NOMO-1 treated with DMSO at 0.1 percent for 48 hours (cell line): ENCODE measurements at regions not wholly inside any gene's neighbourhood (a gene's known extent, or its start where the extent isn't known, plus 50 kb on each side); places are given as distances from the start of the nearest gene placed in this dataset.
"Not testable (repeated sequence)": the region's sequence is repeated elsewhere in the genome, so short reads cannot be mapped to it uniquely, and the experiment has no call there.

Experiments used
- DNase-seq: peaks from one replicate; lab custom pipeline; 2025; ENCODE audit not compliant: unreplicated experiment; lab: John Stamatoyannopoulos, UW

- DNase-seq, result no peak
Observed at GRCh38 chr10:50997461-50997860, 76.8 kb upstream of the PRKG1 start.

GRCh38 chr10:50999163-50999562, 75.1 kb upstream of the PRKG1 start:
- no peak for DNase-seq

GRCh38 chr10:51000164-51000563, 74.1 kb upstream of the PRKG1 start:
- DNase-seq, result no peak

- DNase-seq, result no peak
Observed at GRCh38 chr10:51000976-51001375, 73.3 kb upstream of the PRKG1 start.

GRCh38 chr10:51001587-51001986, 72.7 kb upstream of the PRKG1 start:
- peak; percentile 2 for DNase-seq

GRCh38 chr10:51002469-51002868, 71.8 kb upstream of the PRKG1 start:
- no peak for DNase-seq

GRCh38 chr10:51004776-51005175, 69.5 kb upstream of the PRKG1 start:
- no peak for DNase-seq

GRCh38 chr10:51005551-51005950, 68.7 kb upstream of the PRKG1 start:
- no peak for DNase-seq

- no peak for DNase-seq
Observed at GRCh38 chr10:51006686-51007085, 67.6 kb upstream of the PRKG1 start.

- no peak for DNase-seq
Observed at GRCh38 chr10:51007781-51008180, 66.5 kb upstream of the PRKG1 start.

GRCh38 chr10:51008346-51008745, 65.9 kb upstream of the PRKG1 start:
- DNase-seq, result no peak

- DNase-seq, result peak; percentile 9
Observed at GRCh38 chr10:51010977-51011376, 63.3 kb upstream of the PRKG1 start.

- no peak for DNase-seq
Observed at GRCh38 chr10:51012073-51012472, 62.2 kb upstream of the PRKG1 start.

- DNase-seq, result no peak
Observed at GRCh38 chr10:51014680-51015389, 59.5 kb upstream of the PRKG1 start.

- DNase-seq, result not testable (repeated sequence)
Observed at GRCh38 chr10:51015390-51015754, 58.9 kb upstream of the PRKG1 start.

- DNase-seq, result no peak
Observed at GRCh38 chr10:51020200-51020599, 54.1 kb upstream of the PRKG1 start.

GRCh38 chr10:51022933-51023585, 51.2 kb upstream of the PRKG1 start:
- DNase-seq, result no peak

GRCh38 chr10:51023636-51024035, 50.7 kb upstream of the PRKG1 start:
- no peak for DNase-seq
